ENCODE measurements at regions not wholly inside any gene's neighbourhood (a gene's known extent, or its start where the extent isn't known, plus 50 kb on each side); places are given as distances from the start of the nearest gene placed in this dataset.

DNA sequence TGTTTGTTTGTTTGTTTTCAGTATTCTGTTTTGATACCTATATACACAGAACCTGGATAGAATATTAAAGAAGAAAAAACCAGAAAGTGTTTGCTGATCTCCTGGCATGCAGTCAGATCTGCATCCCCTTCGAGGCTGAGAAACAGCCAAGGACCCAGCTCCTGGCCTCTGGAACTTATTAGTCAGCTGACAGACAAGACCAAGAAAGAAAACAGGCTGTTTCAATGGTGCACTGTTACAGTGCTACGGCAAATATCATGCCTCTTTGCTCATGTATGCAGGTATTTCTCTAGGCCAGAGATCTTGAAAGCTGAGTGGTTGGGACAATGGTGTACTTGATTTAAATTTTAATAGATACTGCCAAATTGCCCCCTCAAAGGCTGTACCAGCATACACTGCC lies 95.0 kb downstream of the C5orf15 start:
- DNase-seq: no peak
- Histone ChIP-seq H3K9me3 (ENCODE audit: severe bottlenecking) (peaks cover 4% of the 10 kb centered on the region), H3K27me3 (ENCODE audit: insufficient read depth, low read depth, severe bottlenecking) (no peaks in the 10 kb centered on the region), H3K27ac (no peak overlapping the region), H3K4me3 (ENCODE audit: low read depth, low read length) (no peak overlapping the region), H3K36me3 (no peaks in the 10 kb centered on the region)
- TF ChIP-seq, protein P1, sequence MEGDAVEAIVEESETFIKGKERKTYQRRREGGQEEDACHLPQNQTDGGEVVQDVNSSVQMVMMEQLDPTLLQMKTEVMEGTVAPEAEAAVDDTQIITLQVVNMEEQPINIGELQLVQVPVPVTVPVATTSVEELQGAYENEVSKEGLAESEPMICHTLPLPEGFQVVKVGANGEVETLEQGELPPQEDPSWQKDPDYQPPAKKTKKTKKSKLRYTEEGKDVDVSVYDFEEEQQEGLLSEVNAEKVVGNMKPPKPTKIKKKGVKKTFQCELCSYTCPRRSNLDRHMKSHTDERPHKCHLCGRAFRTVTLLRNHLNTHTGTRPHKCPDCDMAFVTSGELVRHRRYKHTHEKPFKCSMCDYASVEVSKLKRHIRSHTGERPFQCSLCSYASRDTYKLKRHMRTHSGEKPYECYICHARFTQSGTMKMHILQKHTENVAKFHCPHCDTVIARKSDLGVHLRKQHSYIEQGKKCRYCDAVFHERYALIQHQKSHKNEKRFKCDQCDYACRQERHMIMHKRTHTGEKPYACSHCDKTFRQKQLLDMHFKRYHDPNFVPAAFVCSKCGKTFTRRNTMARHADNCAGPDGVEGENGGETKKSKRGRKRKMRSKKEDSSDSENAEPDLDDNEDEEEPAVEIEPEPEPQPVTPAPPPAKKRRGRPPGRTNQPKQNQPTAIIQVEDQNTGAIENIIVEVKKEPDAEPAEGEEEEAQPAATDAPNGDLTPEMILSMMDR (IDR thresholded peaks at IDR 0.05; ENCODE audit: low read depth, low read length): no peak

DNA sequence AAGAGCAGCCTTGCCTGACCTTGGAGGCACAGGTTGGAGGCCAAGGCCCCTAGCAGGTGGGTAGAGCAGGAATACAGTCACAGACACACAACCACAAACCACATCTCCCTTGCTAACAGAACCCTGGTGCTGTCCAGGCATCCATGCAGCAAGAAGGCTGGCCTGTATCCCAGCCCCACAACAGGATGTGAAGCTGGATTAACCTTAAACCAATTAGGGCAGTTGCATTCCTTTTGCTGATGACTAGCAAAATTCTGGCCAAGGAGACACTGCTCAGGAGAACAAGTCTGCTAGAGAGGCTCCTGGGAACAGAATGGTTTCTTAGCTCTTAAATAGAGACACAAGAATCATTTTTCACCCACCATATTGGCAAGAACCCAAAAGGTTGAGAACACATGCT lies 97.8 kb downstream of the C5orf15 start:
- Histone ChIP-seq H3K4me3 (ENCODE audit: low read depth, low read length) (no peak overlapping the region), H3K27me3 (ENCODE audit: insufficient read depth, low read depth, severe bottlenecking) (no peaks in the 10 kb centered on the region), H3K36me3 (no peaks in the 10 kb centered on the region), H3K27ac (no peak overlapping the region), H3K9me3 (ENCODE audit: severe bottlenecking) (peaks cover 4% of the 10 kb centered on the region)
- TF ChIP-seq, protein P1 (IDR thresholded peaks at IDR 0.05; ENCODE audit: low read depth, low read length): no peak
- no peak for DNase-seq

DNA sequence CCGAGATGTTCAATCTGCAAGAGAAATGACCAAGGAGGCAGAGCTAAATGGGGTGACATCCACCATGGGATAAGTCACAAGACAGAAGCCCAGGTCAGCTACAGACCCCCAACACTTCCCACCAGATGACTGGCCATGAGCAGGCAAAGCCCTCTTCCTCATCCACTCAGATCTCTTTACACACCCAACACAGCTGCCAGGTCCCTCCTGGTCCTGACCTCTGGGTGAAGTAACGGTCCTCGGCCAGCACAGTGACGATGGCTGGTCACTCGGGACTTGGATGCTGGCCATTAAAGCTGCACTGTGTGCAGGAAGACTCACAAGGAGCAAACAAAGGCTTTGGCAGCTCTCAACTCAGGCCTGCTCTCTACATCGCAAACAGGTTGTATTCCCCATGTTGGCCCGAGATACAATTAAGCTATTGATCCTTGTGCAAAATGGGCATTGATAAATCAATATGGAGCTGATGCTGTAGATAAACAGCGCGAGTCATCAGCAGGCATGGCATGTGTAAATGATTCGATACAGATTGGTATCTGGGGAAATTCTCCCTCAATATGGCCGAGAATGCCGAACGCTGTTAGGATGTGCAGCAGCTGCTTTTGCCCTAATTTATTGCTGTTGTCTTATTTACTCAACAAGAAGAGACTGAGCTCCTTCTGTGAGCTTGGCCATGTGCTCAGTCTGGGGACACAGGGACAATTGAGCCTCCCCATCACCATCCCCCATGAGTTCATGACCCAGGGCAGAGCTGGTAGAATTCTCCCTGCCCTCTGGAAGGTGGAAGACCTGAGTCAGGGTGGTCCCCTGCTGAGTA lies 98.7 kb downstream of the C5orf15 start:
- peaks cover 1% of the 10 kb centered on the region for H3K9me3 ChIP-seq (ENCODE audit: severe bottlenecking)
- TF ChIP-seq, protein P1 (IDR thresholded peaks at IDR 0.05; ENCODE audit: low read depth, low read length): no peak
- no peaks in the 10 kb centered on the region for H3K36me3 ChIP-seq
- H3K27me3 ChIP-seq (ENCODE audit: insufficient read depth, low read depth, severe bottlenecking): no peaks in the 10 kb centered on the region
- H3K27ac ChIP-seq: no peak overlapping the region
- no peak for DNase-seq
- no peak overlapping the region for H3K4me3 ChIP-seq (ENCODE audit: low read depth, low read length)

DNA sequence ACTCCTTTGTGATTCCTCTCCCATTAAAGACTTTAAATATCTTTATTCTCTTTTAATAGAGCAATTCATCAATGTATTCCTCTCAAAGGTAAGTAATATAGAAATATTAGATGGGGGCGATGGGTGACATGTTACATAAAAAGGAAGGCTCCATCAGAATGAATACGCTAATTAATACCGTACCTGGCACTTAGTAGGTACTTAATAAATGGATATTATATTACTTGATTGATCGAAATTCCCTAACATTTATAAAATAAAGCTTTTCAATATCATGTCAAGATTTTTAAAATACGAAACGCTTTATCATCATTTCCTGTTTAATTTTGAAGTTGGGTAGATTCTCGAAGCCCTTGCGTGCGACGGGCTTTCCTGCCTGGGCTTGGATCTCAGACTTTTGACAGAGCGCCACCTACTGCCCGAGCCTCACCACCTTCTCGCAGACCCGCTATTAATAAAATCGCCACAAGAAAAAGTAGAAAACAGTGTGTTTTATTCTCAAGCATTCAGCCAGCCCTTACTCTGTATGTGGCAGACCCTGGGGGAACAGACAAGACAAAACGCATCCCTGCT lies 99.4 kb downstream of the C5orf15 start:
- H3K4me3 ChIP-seq (ENCODE audit: low read depth, low read length): no peak overlapping the region
- TF ChIP-seq, protein P1 (IDR thresholded peaks at IDR 0.05; ENCODE audit: low read depth, low read length): peak; percentile 71
- peak; percentile 76 for DNase-seq

DNA sequence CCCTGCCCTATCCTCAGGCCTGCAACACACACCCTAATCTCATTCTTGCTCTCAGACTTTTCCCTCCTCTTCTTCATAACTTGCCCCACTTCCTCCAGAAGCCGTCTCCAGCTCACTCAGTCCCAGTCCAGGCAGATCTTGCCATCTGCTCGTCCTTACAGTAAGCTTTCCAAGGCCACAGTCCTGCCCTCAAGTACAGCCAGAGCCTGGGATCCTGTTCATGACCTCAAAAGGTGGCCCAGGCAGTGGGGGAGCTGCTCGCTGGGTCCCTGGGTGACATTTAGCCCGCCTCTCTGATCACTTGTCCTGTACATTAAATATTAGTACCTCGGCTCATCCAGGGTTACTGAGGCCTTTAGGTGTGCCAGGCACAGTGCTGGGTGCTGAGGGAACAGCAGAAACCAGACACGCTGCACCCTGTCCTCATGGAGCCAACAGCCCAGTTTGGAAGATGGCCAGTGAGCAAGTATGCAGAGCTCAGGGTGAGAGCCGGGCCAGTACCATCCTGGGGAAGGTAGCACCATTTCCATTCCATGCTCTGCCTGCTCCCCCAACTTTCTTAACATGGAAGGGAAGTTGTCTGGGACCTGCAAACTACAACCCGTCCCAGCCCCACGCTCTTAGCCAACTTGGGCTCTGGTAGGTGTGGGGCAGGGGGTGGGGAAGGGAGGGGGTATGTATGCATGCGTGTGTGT lies 100.4 kb downstream of the C5orf15 start:
- H3K9me3 ChIP-seq (ENCODE audit: severe bottlenecking): no peaks in the 10 kb centered on the region
- no peaks in the 10 kb centered on the region for H3K36me3 ChIP-seq
- DNase-seq: peak; percentile 82
- TF ChIP-seq, protein P1 (IDR thresholded peaks at IDR 0.05; ENCODE audit: low read depth, low read length): no peak
- no peak overlapping the region for H3K4me3 ChIP-seq (ENCODE audit: low read depth, low read length)
- peak overlapping the region; percentile 85 for H3K27ac ChIP-seq
- H3K27me3 ChIP-seq (ENCODE audit: insufficient read depth, low read depth, severe bottlenecking): no peaks in the 10 kb centered on the region

More for the DNA sequence above, 99.4 kb downstream of the C5orf15 start:
- Histone ChIP-seq H3K36me3 (no peaks in the 10 kb centered on the region), H3K27ac (no peak overlapping the region), H3K9me3 (ENCODE audit: severe bottlenecking) (no peaks in the 10 kb centered on the region), H3K27me3 (ENCODE audit: insufficient read depth, low read depth, severe bottlenecking) (no peaks in the 10 kb centered on the region)
